ENCODE measurements at regions not wholly inside any gene's neighbourhood (a gene's known extent, or its start where the extent isn't known, plus 50 kb on each side); places are given as distances from the start of the nearest gene placed in this dataset.

- H3K9me3 Mint-ChIP-seq, result no peaks in the 10 kb centered on the region
- no peak overlapping the region for H3K4me3 Mint-ChIP-seq
- no peak for DNase-seq
- no peak overlapping the region for H3K27ac Mint-ChIP-seq
- H3K4me1 Mint-ChIP-seq, result peaks cover 38% of the 10 kb centered on the region
- H3K36me3 Mint-ChIP-seq (ENCODE audit: low read depth), result no peaks in the 10 kb centered on the region
- no peaks in the 10 kb centered on the region for H3K27me3 Mint-ChIP-seq (ENCODE audit: low read depth, poor library complexity)
- TF ChIP-seq CTCF (IDR thresholded peaks at IDR 0.05), result no peak
Observed at GRCh38 chr7:97470726-97471125, 261.2 kb upstream of the TAC1 start.

GRCh38 chr7:97471491-97471890 lies 260.4 kb upstream of the TAC1 start:
- no peaks in the 10 kb centered on the region for H3K9me3 Mint-ChIP-seq
- TF ChIP-seq CTCF (IDR thresholded peaks at IDR 0.05), result no peak
- peaks cover 30% of the 10 kb centered on the region for H3K4me1 Mint-ChIP-seq
- no peak overlapping the region for H3K4me3 Mint-ChIP-seq
- H3K27me3 Mint-ChIP-seq (ENCODE audit: low read depth, poor library complexity), result no peaks in the 10 kb centered on the region
- no peaks in the 10 kb centered on the region for H3K36me3 Mint-ChIP-seq (ENCODE audit: low read depth)
- H3K27ac Mint-ChIP-seq, result no peak overlapping the region
- no peak for DNase-seq

- TF ChIP-seq CTCF (IDR thresholded peaks at IDR 0.05), result no peak
- no peak overlapping the region for H3K27ac Mint-ChIP-seq
- no peaks in the 10 kb centered on the region for H3K9me3 Mint-ChIP-seq
- peaks cover 34% of the 10 kb centered on the region for H3K4me1 Mint-ChIP-seq
- no peaks in the 10 kb centered on the region for H3K36me3 Mint-ChIP-seq (ENCODE audit: low read depth)
- no peaks in the 10 kb centered on the region for H3K27me3 Mint-ChIP-seq (ENCODE audit: low read depth, poor library complexity)
- DNase-seq, result no peak
- no peak overlapping the region for H3K4me3 Mint-ChIP-seq
Observed at GRCh38 chr7:97479740-97480290, 252.1 kb upstream of the TAC1 start.

GRCh38 chr7:97480772-97481390 lies 251.0 kb upstream of the TAC1 start:
- Mint-ChIP-seq H3K27me3 (ENCODE audit: low read depth, poor library complexity) (no peaks in the 10 kb centered on the region), H3K9me3 (no peaks in the 10 kb centered on the region), H3K27ac (no peak overlapping the region), H3K36me3 (ENCODE audit: low read depth) (no peaks in the 10 kb centered on the region), H3K4me3 (no peak overlapping the region), H3K4me1 (peaks cover 34% of the 10 kb centered on the region)
- TF ChIP-seq CTCF (IDR thresholded peaks at IDR 0.05), result no peak
- no peak for DNase-seq

GRCh38 chr7:97495487-97495886 lies 236.4 kb upstream of the TAC1 start:
- no peaks in the 10 kb centered on the region for H3K36me3 Mint-ChIP-seq (ENCODE audit: low read depth)
- peaks cover 4% of the 10 kb centered on the region for H3K9me3 Mint-ChIP-seq
- no peaks in the 10 kb centered on the region for H3K4me1 Mint-ChIP-seq
- no peak overlapping the region for H3K27ac Mint-ChIP-seq
- no peak overlapping the region for H3K4me3 Mint-ChIP-seq
- no peak for TF ChIP-seq CTCF (IDR thresholded peaks at IDR 0.05)
- no peak for DNase-seq
- H3K27me3 Mint-ChIP-seq (ENCODE audit: low read depth, poor library complexity), result no peaks in the 10 kb centered on the region

- peak; percentile 53 for TF ChIP-seq CTCF (IDR thresholded peaks at IDR 0.05)
- H3K4me3 Mint-ChIP-seq, result no peak overlapping the region
- H3K27me3 Mint-ChIP-seq (ENCODE audit: low read depth, poor library complexity), result no peaks in the 10 kb centered on the region
- H3K4me1 Mint-ChIP-seq, result no peaks in the 10 kb centered on the region
- H3K9me3 Mint-ChIP-seq, result peaks cover 4% of the 10 kb centered on the region
- H3K27ac Mint-ChIP-seq, result no peak overlapping the region
- H3K36me3 Mint-ChIP-seq (ENCODE audit: low read depth), result no peaks in the 10 kb centered on the region
- DNase-seq, result peak; percentile 23
Observed at GRCh38 chr7:97499204-97499603, 232.7 kb upstream of the TAC1 start.
